BLaER1 treated with 17β-estradiol and CSF1 and Interleukin-3, amounts not matched to agents 10 nM and 100 nM (cell line): ENCODE measurements at regions not wholly inside any gene's neighbourhood (a gene's known extent, or its start where the extent isn't known, plus 50 kb on each side); places are given as distances from the start of the nearest gene placed in this dataset.
A peak's percentile ranks its signal among the peaks of the same experiment; 100 is the strongest.

Source experiments
- H3K27ac ChIP-seq, 11 experiments: shearing (Covaris generic); formaldehyde crosslinking; 2 replicates each; pipeline ENCODE4 v1.8.1; 2022
- H3K27me3 ChIP-seq, 11 experiments: shearing (Covaris generic); formaldehyde crosslinking; 2 replicates each; pipeline ENCODE4 v1.8.1; 2022
- H3K36me3 ChIP-seq, 11 experiments: shearing (Covaris generic); formaldehyde crosslinking; 2 replicates each; pipeline ENCODE4 v1.8.1; 2022
- H3K4me1 ChIP-seq, 10 experiments: shearing (Covaris generic); formaldehyde crosslinking; 2 replicates each; pipeline ENCODE4 v1.8.1; 2022
- H3K4me2 ChIP-seq, 11 experiments: shearing (Covaris generic); formaldehyde crosslinking; 2 replicates each; pipeline ENCODE4 v1.8.1; 2022
- H3K4me3 ChIP-seq, 10 experiments: shearing (Covaris generic); formaldehyde crosslinking; 2 replicates each; pipeline ENCODE4 v1.8.1; 2022
- H3K9ac ChIP-seq, 11 experiments: shearing (Covaris generic); formaldehyde crosslinking; 2 replicates each; pipeline ENCODE4 v1.8.1; 2022
- H3K9me3 ChIP-seq, 11 experiments: shearing (Covaris generic); formaldehyde crosslinking; replicated peaks in 1 of 11; 2 replicates each; pipeline ENCODE4 v1.8.1; 2022
- H4K20me1 ChIP-seq, 11 experiments: shearing (Covaris generic); formaldehyde crosslinking; 2 replicates each; pipeline ENCODE4 v1.8.1; 2022
- Cebpa-rat ChIP-seq, 11 experiments: shearing (Covaris generic); IDR thresholded peaks; 2 replicates each; pipeline ENCODE4 v1.8.1; 2022

DNA sequence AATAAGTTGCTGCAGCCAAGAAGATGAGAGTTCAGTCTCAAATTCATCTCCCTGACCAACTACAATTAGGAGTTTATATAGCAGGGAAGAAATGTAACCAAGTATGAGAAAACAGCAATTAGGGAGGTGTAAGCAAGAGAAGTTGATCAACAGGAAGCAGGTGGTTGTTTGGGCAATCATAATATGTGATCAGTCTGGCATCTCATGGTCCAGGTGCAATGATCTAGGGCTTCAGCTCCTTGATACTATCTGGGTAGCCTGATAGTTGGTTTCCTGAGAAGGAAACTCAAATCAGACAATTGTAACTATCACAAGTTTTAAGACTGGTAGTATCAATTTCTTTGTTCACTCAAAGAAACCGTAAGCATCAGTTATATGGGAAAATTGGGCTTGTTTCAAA lies 1574.3 kb upstream of the PABPC4L start:
- Histone ChIP-seq H3K4me3 (no peak overlapping the region), H3K9ac (no peak overlapping the region), H3K36me3 (no peaks in the 10 kb centered on the region), H3K27me3 (no peaks in the 10 kb centered on the region), H3K9me3 (peaks cover 0 to 17% (median 6%) of the 10 kb centered on the region in 11 experiments; a peak in 13 of 22 replicates), H3K27ac (peak overlapping the region in 1 of 11 experiments; percentile 37; a peak in 2 of 22 replicates), H4K20me1 (no peaks in the 10 kb centered on the region), H3K4me2 (peak overlapping the region in 6 of 11 experiments; percentile 1 to 40 (median 24); a peak in 6 of 22 replicates), H3K4me1 (peaks cover 0 to 8% (median 2%) of the 10 kb centered on the region in 10 experiments; a peak in 4 of 20 replicates)
- no peak for TF ChIP-seq Cebpa-rat (IDR thresholded peaks at IDR 0.05)

DNA sequence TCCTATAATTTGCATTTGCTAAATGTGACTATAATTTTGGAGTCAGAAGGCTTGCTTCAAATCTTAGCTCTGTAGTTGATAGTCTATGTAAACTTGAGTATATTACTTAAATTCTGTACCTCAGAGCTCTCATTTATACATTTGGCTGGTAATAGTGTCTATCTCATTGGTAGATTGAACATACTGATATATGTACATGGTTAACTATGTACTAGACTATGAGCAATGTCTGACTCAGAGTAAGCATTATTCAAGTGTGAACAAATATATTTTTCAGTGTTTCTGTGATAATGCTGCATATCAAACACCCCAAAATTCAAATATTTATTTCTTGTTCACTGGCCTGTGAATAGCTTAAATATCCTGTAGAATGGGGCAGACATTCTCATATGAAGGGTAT lies 1568.9 kb upstream of the PABPC4L start:
- TF ChIP-seq Cebpa-rat (IDR thresholded peaks at IDR 0.05): no peak
- Histone ChIP-seq H3K4me1 (no peaks in the 10 kb centered on the region; a peak in 2 of 20 replicates), H3K9me3 (peaks cover 6 to 33% (median 17%) of the 10 kb centered on the region in 11 experiments; a peak in 20 of 22 replicates), H3K4me3 (no peak overlapping the region), H4K20me1 (no peaks in the 10 kb centered on the region), H3K9ac (no peak overlapping the region), H3K27ac (no peak overlapping the region), H3K27me3 (no peaks in the 10 kb centered on the region), H3K36me3 (no peaks in the 10 kb centered on the region), H3K4me2 (no peak overlapping the region)

DNA sequence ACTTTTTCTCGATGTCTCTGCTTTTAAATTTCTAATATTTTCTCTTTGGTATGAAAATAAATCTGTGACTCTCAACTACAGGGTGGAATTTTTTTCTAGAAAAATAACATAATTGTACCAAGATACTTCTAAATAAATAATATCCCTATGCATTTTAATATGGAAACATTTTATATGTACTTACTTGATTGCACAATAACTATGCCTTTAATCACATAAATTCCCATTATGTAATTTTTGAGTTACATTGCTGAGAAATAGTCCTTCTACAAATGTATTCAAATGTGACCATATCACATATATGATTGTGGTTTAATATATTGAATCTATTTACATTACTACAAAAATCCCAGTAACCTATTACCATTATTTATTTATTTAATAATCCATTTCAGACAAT lies 1543.3 kb upstream of the PABPC4L start:
- Histone ChIP-seq H3K9ac (no peak overlapping the region), H3K27me3 (no peaks in the 10 kb centered on the region), H3K4me1 (0 out of 20 replicates have a peak, but pooled peaks cover 0 to 4% (median 0%) of the 10 kb centered on the region in 10 experiments), H3K9me3 (no peaks in the 10 kb centered on the region), H3K27ac (no peak overlapping the region), H4K20me1 (no peaks in the 10 kb centered on the region), H3K4me3 (no peak overlapping the region), H3K36me3 (no peaks in the 10 kb centered on the region), H3K4me2 (no peak overlapping the region)
- no peak for TF ChIP-seq Cebpa-rat (IDR thresholded peaks at IDR 0.05)

DNA sequence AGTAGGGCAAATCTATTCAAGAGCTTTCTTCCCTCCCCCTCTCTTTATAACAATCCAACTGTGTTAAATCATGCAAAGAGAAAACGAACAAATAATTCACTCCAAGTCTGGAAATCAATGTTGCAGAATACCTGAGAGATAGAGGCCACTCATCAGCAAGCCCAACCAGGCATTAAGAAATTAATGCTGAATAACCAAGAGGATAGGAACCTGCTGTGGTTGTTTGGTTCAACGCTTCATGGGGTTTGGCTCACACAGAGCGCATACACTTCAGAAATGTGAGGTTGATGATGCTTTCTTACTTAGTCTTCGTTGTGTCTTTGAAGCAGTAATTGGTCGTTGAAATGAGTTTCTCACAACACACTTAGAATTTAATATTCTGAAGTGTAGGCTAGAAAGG lies 1540.0 kb upstream of the PABPC4L start:
- Histone ChIP-seq H3K4me3 (no peak overlapping the region), H3K9me3 (no peaks in the 10 kb centered on the region), H3K4me1 (0 out of 20 replicates have a peak, but pooled peaks cover 0 to 4% (median 0%) of the 10 kb centered on the region in 10 experiments), H3K36me3 (no peaks in the 10 kb centered on the region), H3K27me3 (no peaks in the 10 kb centered on the region), H3K27ac (no peak overlapping the region), H4K20me1 (no peaks in the 10 kb centered on the region), H3K9ac (no peak overlapping the region), H3K4me2 (no peak overlapping the region)
- TF ChIP-seq Cebpa-rat (IDR thresholded peaks at IDR 0.05): no peak

DNA sequence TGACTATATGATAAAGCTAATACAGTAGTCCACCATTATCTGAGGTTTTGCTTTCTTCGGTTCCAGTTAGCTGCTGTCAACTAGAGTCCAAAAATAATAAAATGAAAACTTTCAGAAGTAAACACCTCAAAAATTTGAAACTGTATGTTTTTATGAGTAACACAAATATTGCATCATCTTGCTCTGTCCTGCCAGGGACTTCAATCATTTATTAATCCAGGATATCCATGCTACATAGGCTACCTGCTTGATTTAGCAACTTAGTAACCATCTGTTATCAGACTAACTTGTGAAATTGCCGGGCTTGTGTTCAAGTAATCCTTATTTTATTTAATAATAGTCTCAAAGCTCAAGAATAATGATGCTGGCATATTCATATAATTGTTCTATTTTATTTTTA lies 1537.8 kb upstream of the PABPC4L start:
- H3K27me3 ChIP-seq: no peaks in the 10 kb centered on the region
- no peaks in the 10 kb centered on the region for H4K20me1 ChIP-seq
- no peak overlapping the region for H3K9ac ChIP-seq
- H3K27ac ChIP-seq: no peak overlapping the region
- H3K4me2 ChIP-seq: no peak overlapping the region
- no peaks in the 10 kb centered on the region for H3K36me3 ChIP-seq
- H3K4me1 ChIP-seq: 0 out of 20 replicates have a peak, but pooled peaks cover 0 to 4% (median 0%) of the 10 kb centered on the region in 10 experiments
- H3K4me3 ChIP-seq: no peak overlapping the region
- TF ChIP-seq Cebpa-rat (IDR thresholded peaks at IDR 0.05): no peak
- H3K9me3 ChIP-seq: no peaks in the 10 kb centered on the region

DNA sequence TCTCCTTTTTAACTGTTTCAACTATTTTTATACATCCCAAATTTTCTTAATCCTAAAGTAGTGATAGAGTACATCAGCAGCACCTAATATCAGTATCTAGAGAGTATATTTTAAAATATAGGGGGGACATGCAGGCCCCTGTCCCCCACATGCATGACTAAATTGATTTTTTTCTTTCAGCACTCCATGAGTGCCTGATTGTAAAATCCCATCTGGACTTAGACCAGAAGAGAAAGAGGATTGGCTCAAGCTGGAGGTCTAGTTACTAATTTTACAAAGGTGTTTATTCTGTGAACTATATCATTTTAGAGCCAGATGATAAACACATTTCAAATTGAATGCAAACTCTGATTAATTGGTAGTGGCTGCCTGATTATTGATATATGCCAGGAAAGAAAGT lies 1533.9 kb upstream of the PABPC4L start:
- H3K4me3 ChIP-seq: no peak overlapping the region
- H3K9ac ChIP-seq: no peak overlapping the region
- H3K27me3 ChIP-seq: no peaks in the 10 kb centered on the region
- no peak overlapping the region for H3K27ac ChIP-seq
- no peaks in the 10 kb centered on the region for H4K20me1 ChIP-seq
- H3K4me1 ChIP-seq: no peaks in the 10 kb centered on the region
- no peak overlapping the region for H3K4me2 ChIP-seq
- no peak for TF ChIP-seq Cebpa-rat (IDR thresholded peaks at IDR 0.05)
- no peaks in the 10 kb centered on the region for H3K9me3 ChIP-seq
- no peaks in the 10 kb centered on the region for H3K36me3 ChIP-seq

DNA sequence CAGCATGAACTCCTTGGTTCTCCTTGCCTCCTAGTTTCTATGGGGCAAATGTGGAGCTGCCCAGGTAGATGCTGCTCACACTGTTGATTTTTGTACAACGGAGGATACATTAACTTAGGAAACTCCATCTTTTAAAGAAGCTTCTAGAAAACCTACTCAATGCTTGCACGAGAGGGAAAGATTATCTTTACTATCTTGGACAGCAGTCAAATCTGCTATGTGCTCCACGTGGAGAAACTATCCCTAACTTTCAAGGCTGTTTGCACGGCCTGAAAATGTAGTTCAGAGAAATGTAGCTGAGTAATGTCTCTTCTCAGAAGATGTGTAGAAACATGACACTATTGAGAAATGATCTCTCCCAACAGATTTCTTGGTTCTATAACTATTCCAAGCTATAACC lies 1530.9 kb upstream of the PABPC4L start:
- no peaks in the 10 kb centered on the region for H3K9me3 ChIP-seq
- no peak overlapping the region for H3K4me2 ChIP-seq
- no peak overlapping the region for H3K27ac ChIP-seq
- no peak overlapping the region for H3K4me3 ChIP-seq
- H3K9ac ChIP-seq: no peak overlapping the region
- no peaks in the 10 kb centered on the region for H3K27me3 ChIP-seq
- H3K36me3 ChIP-seq: no peaks in the 10 kb centered on the region
- TF ChIP-seq Cebpa-rat (IDR thresholded peaks at IDR 0.05): no peak
- H4K20me1 ChIP-seq: no peaks in the 10 kb centered on the region
- no peaks in the 10 kb centered on the region for H3K4me1 ChIP-seq

DNA sequence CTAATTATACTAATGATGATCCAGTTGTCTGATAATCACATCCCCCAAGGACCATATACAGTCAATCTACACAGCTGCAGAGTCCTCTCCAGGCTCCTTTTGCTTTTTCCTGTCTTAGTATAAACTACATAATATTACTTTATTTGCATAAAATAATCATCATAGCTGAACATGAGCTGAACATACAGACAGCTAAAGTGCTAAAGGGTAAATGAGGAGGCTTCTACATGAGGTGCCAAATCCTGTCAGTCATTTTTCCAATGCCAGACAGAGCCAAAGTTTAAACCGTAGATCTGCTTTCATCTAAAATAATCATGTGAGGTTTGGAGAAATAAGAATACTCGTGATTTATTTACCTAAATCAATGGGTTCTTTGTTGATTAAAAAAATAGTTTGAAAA lies 1530.1 kb upstream of the PABPC4L start:
- H3K27me3 ChIP-seq: no peaks in the 10 kb centered on the region
- H3K36me3 ChIP-seq: no peaks in the 10 kb centered on the region
- no peak overlapping the region for H3K9ac ChIP-seq
- TF ChIP-seq Cebpa-rat (IDR thresholded peaks at IDR 0.05): no peak
- no peaks in the 10 kb centered on the region for H4K20me1 ChIP-seq
- no peaks in the 10 kb centered on the region for H3K9me3 ChIP-seq
- no peaks in the 10 kb centered on the region for H3K4me1 ChIP-seq
- H3K4me2 ChIP-seq: no peak overlapping the region
- no peak overlapping the region for H3K27ac ChIP-seq
- no peak overlapping the region for H3K4me3 ChIP-seq

DNA sequence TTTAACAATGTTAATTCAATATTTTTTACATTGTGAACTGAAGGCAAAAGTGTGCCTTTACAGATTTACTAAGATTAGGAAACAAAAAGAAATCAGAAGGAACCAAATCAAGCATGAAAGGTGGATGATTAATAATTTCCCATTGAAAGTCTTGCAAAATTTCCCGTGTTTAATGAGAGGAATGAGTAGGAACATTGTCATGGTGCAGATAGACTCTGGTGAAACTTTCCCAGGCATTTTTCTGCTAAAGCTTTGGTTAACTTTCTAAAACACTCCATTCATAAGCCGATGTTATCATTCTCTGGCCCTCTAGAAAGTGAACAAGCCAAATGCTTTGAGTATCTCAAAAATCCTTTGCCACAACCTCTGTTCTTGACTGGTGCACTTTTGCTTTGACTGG lies 1522.8 kb upstream of the PABPC4L start:
- no peak overlapping the region for H3K9ac ChIP-seq
- H3K36me3 ChIP-seq: no peaks in the 10 kb centered on the region
- H3K4me2 ChIP-seq: no peak overlapping the region
- H3K27me3 ChIP-seq: no peaks in the 10 kb centered on the region
- no peaks in the 10 kb centered on the region for H3K9me3 ChIP-seq
- H3K4me1 ChIP-seq: no peaks in the 10 kb centered on the region
- no peak overlapping the region for H3K27ac ChIP-seq
- H4K20me1 ChIP-seq: no peaks in the 10 kb centered on the region
- no peak for TF ChIP-seq Cebpa-rat (IDR thresholded peaks at IDR 0.05)
- no peak overlapping the region for H3K4me3 ChIP-seq

DNA sequence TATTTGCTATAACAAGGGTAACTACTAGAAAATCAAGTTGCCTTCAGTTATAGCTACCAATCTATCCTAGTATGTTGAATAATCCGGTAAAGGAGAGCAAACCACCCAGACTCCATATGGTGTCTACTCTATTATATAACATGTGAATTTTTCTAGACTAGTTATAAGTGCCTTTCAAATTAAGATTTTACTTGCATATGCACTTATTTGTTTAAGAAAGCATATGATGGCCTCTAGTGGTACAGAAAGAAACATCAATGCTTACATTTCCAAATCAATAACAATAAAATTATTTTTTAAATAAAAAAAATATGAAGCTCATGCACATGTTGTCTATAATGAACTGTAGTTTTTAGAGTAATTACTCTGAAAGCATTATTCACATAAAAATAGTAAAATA lies 1516.4 kb upstream of the PABPC4L start:
- Histone ChIP-seq H3K27me3 (no peaks in the 10 kb centered on the region), H3K9ac (no peak overlapping the region), H3K4me2 (no peak overlapping the region), H4K20me1 (no peaks in the 10 kb centered on the region), H3K4me3 (no peak overlapping the region), H3K4me1 (no peaks in the 10 kb centered on the region), H3K36me3 (no peaks in the 10 kb centered on the region), H3K27ac (no peak overlapping the region), H3K9me3 (no peaks in the 10 kb centered on the region)
- TF ChIP-seq Cebpa-rat (IDR thresholded peaks at IDR 0.05): no peak
